ENCODE measurements at regions not wholly inside any gene's neighbourhood (a gene's known extent, or its start where the extent isn't known, plus 50 kb on each side); places are given as distances from the start of the nearest gene placed in this dataset.

DNA sequence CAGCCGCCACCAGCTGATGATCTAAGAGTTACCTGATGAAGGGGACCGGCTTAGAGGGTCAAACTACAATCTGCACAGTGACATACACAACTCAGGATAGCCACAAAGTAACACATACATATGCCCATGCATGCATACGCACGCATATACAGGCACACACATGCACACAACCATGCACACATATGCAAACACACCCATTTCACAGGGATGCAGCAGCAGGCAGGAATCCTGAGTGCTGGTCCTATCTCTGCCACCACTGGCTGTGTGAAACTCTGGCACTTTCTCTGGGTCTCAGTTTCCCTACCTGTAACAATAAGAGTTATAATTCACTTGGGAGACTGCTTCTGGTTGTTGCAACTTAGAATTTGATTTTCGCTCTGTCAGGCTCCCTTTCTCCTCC is 520.2 kb downstream of the PTPRU start:
- TF ChIP-seq ZBTB33 (IDR thresholded peaks at IDR 0.05; ENCODE audit: extremely low read depth, insufficient replicate concordance, low read length) (no peak), YY1 (IDR thresholded peaks at IDR 0.05; ENCODE audit: extremely low read depth, insufficient replicate concordance, low read depth, low read length) (no peak), ZFX (IDR thresholded peaks at IDR 0.05) (no peak), CTCF (IDR thresholded peaks at IDR 0.05 in 2 of 3, conservative IDR thresholded peaks at IDR 0.05 in 1 of 3; ENCODE audit: borderline replicate concordance in 1 of 3, insufficient read depth in 1 of 3, low read depth in 2 of 3, low read length in 2 of 3) (no peak), POLR2AphosphoS5 (IDR thresholded peaks at IDR 0.05; ENCODE audit: low read depth, low read length) (no peak), POLR2A (IDR thresholded peaks at IDR 0.05; ENCODE audit: borderline replicate concordance, extremely low read depth, insufficient read depth, insufficient read length) (no peak), ZNF274 (IDR thresholded peaks at IDR 0.05; ENCODE audit: low read depth, low read length) (no peak), SP1 (IDR thresholded peaks at IDR 0.05; ENCODE audit: low read depth) (no peak), ATF3 (IDR thresholded peaks at IDR 0.05) (no peak), EZH2 (IDR thresholded peaks at IDR 0.05) (no peak), CEBPB (IDR thresholded peaks at IDR 0.05; ENCODE audit: low read depth) (no peak), CBX3 (IDR thresholded peaks at IDR 0.05; ENCODE audit: low read depth) (no peak), EGR1 (IDR thresholded peaks at IDR 0.05; ENCODE audit: low read depth) (no peak)
- TF ChIP-seq, protein P1, sequence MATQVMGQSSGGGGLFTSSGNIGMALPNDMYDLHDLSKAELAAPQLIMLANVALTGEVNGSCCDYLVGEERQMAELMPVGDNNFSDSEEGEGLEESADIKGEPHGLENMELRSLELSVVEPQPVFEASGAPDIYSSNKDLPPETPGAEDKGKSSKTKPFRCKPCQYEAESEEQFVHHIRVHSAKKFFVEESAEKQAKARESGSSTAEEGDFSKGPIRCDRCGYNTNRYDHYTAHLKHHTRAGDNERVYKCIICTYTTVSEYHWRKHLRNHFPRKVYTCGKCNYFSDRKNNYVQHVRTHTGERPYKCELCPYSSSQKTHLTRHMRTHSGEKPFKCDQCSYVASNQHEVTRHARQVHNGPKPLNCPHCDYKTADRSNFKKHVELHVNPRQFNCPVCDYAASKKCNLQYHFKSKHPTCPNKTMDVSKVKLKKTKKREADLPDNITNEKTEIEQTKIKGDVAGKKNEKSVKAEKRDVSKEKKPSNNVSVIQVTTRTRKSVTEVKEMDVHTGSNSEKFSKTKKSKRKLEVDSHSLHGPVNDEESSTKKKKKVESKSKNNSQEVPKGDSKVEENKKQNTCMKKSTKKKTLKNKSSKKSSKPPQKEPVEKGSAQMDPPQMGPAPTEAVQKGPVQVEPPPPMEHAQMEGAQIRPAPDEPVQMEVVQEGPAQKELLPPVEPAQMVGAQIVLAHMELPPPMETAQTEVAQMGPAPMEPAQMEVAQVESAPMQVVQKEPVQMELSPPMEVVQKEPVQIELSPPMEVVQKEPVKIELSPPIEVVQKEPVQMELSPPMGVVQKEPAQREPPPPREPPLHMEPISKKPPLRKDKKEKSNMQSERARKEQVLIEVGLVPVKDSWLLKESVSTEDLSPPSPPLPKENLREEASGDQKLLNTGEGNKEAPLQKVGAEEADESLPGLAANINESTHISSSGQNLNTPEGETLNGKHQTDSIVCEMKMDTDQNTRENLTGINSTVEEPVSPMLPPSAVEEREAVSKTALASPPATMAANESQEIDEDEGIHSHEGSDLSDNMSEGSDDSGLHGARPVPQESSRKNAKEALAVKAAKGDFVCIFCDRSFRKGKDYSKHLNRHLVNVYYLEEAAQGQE (IDR thresholded peaks at IDR 0.05; ENCODE audit: low read depth) = no peak

Data from HCT116 (cell line).